Adipocyte (in vitro differentiated cells): ENCODE measurements at regions not wholly inside any gene's neighbourhood (a gene's known extent, or its start where the extent isn't known, plus 50 kb on each side); places are given as distances from the start of the nearest gene placed in this dataset.
A peak's percentile ranks its signal among the peaks of the same experiment; 100 is the strongest.

Experiments used
- DNase-seq: peaks from one replicate; pipeline ENCODE4 v3.0.0-alpha.2; 2015; ENCODE audit warnings: low read depth
- H3K27me3 ChIP-seq: replicated peaks from 2 replicates; pipeline ENCODE4 v1.7.0; 2013; ENCODE audit warnings: mild to moderate bottlenecking, low read length, moderate library complexity; ENCODE audit not compliant: control insufficient read depth, insufficient read depth
- H3K36me3 ChIP-seq: 2 replicates; pipeline ENCODE4 v1.7.0; 2013; ENCODE audit warnings: low read length, mild to moderate bottlenecking, moderate library complexity; ENCODE audit not compliant: control insufficient read depth, insufficient read depth, severe bottlenecking
- H3K4me1 ChIP-seq: 2 replicates; pipeline ENCODE4 v1.7.0; 2013; ENCODE audit warnings: mild to moderate bottlenecking, low read length, moderate library complexity; ENCODE audit not compliant: control insufficient read depth, insufficient read depth
- H3K4me3 ChIP-seq: 2 replicates; pipeline ENCODE4 v1.7.0; 2013; ENCODE audit warnings: mild to moderate bottlenecking, low read length, moderate library complexity
- H3K9ac ChIP-seq: 2 replicates; pipeline ENCODE4 v1.7.0; 2013; ENCODE audit warnings: mild to moderate bottlenecking, low read length, moderate library complexity
- H3K9me3 ChIP-seq: 2 replicates; pipeline ENCODE4 v1.7.0; 2013; ENCODE audit warnings: mild to moderate bottlenecking, low read length, moderate library complexity; ENCODE audit not compliant: control insufficient read depth

- Histone ChIP-seq H3K9me3 (no peaks in the 10 kb centered on the region), H3K4me1 (peaks cover 42% of the 10 kb centered on the region), H3K4me3 (no peak overlapping the region), H3K9ac (peak overlapping the region; percentile 66), H3K27me3 (no peaks in the 10 kb centered on the region), H3K36me3 (no peaks in the 10 kb centered on the region)
- DNase-seq = no peak
Measured at GRCh38 chr5:124662181-124662781, 84.2 kb downstream of the ZNF608 start.

GRCh38 chr5:124661317-124662141 is 84.9 kb downstream of the ZNF608 start:
- peaks cover 42% of the 10 kb centered on the region for H3K4me1 ChIP-seq

GRCh38 chr5:124660229-124661093 is 86.0 kb downstream of the ZNF608 start:
- H3K9me3 ChIP-seq = no peaks in the 10 kb centered on the region
- H3K9ac ChIP-seq = peak overlapping the region; percentile 43
- H3K36me3 ChIP-seq = no peaks in the 10 kb centered on the region
- no peaks in the 10 kb centered on the region for H3K27me3 ChIP-seq
- H3K4me3 ChIP-seq = no peak overlapping the region
- DNase-seq = peak; percentile 75
- peaks cover 53% of the 10 kb centered on the region for H3K4me1 ChIP-seq

More at GRCh38 chr5:124661317-124662141, 84.9 kb downstream of the ZNF608 start:
- Histone ChIP-seq H3K9me3 (no peaks in the 10 kb centered on the region), H3K36me3 (no peaks in the 10 kb centered on the region), H3K27me3 (no peaks in the 10 kb centered on the region), H3K9ac (peak overlapping the region; percentile 66), H3K4me3 (peak overlapping the region; percentile 45)
- DNase-seq = peak; percentile 60

- Histone ChIP-seq H3K36me3 (no peaks in the 10 kb centered on the region), H3K9me3 (no peaks in the 10 kb centered on the region), H3K4me1 (peaks cover 59% of the 10 kb centered on the region), H3K9ac (no peak overlapping the region), H3K27me3 (no peaks in the 10 kb centered on the region), H3K4me3 (no peak overlapping the region)
- DNase-seq = no peak
Measured at GRCh38 chr5:124659798-124660197, 86.6 kb downstream of the ZNF608 start.

- Histone ChIP-seq H3K4me1 (peaks cover 63% of the 10 kb centered on the region), H3K27me3 (no peaks in the 10 kb centered on the region), H3K9me3 (no peaks in the 10 kb centered on the region), H3K4me3 (no peak overlapping the region), H3K36me3 (no peaks in the 10 kb centered on the region), H3K9ac (no peak overlapping the region)
- DNase-seq = no peak
Measured at GRCh38 chr5:124658867-124659557, 87.4 kb downstream of the ZNF608 start.

- peak; percentile 79 for DNase-seq
- Histone ChIP-seq H3K36me3 (no peaks in the 10 kb centered on the region), H3K4me1 (peaks cover 54% of the 10 kb centered on the region), H3K27me3 (no peaks in the 10 kb centered on the region), H3K4me3 (peak overlapping the region; percentile 67), H3K9ac (peak overlapping the region; percentile 57), H3K9me3 (no peaks in the 10 kb centered on the region)
Measured at GRCh38 chr5:124655921-124656511, 90.4 kb downstream of the ZNF608 start.

GRCh38 chr5:124655251-124655917 is 91.1 kb downstream of the ZNF608 start:
- peak; percentile 81 for DNase-seq
- Histone ChIP-seq H3K27me3 (no peaks in the 10 kb centered on the region), H3K4me1 (peaks cover 53% of the 10 kb centered on the region), H3K4me3 (peak overlapping the region; percentile 67), H3K9me3 (no peaks in the 10 kb centered on the region), H3K36me3 (no peaks in the 10 kb centered on the region), H3K9ac (peak overlapping the region; percentile 57)

- peaks cover 53% of the 10 kb centered on the region for H3K4me1 ChIP-seq
- no peaks in the 10 kb centered on the region for H3K27me3 ChIP-seq
- H3K36me3 ChIP-seq = no peaks in the 10 kb centered on the region
- no peaks in the 10 kb centered on the region for H3K9me3 ChIP-seq
- DNase-seq = no peak
- H3K4me3 ChIP-seq = no peak overlapping the region
- H3K9ac ChIP-seq = no peak overlapping the region
Measured at GRCh38 chr5:124654418-124654817, 92.0 kb downstream of the ZNF608 start.

GRCh38 chr5:124653666-124654065 is 92.8 kb downstream of the ZNF608 start:
- DNase-seq = no peak
- peaks cover 3% of the 10 kb centered on the region for H3K36me3 ChIP-seq
- H3K4me1 ChIP-seq = peaks cover 55% of the 10 kb centered on the region
- H3K27me3 ChIP-seq = no peaks in the 10 kb centered on the region
- H3K4me3 ChIP-seq = no peak overlapping the region
- H3K9ac ChIP-seq = no peak overlapping the region
- H3K9me3 ChIP-seq = no peaks in the 10 kb centered on the region

- DNase-seq = no peak
- no peaks in the 10 kb centered on the region for H3K9me3 ChIP-seq
Measured at GRCh38 chr5:124652892-124653441, 93.5 kb downstream of the ZNF608 start.

More at GRCh38 chr5:124652892-124653441, 93.5 kb downstream of the ZNF608 start:
- no peaks in the 10 kb centered on the region for H3K27me3 ChIP-seq
- no peak overlapping the region for H3K4me3 ChIP-seq
- no peak overlapping the region for H3K9ac ChIP-seq
- H3K36me3 ChIP-seq = peaks cover 8% of the 10 kb centered on the region
- peaks cover 59% of the 10 kb centered on the region for H3K4me1 ChIP-seq
